IMR-90 (cell line): ENCODE measurements at regions not wholly inside any gene's neighbourhood (a gene's known extent, or its start where the extent isn't known, plus 50 kb on each side); places are given as distances from the start of the nearest gene placed in this dataset.

Experiments
- CEBPB ChIP-seq: IDR thresholded peaks from 2 replicates; pipeline ENCODE4 v1.6.1; 2012; ENCODE audit warnings: low read depth, low read length, improper control_type of control experiment
- CTCF ChIP-seq: conservative IDR thresholded peaks from 2 replicates; pipeline ENCODE4 v1.5.1; 2012; ENCODE audit warnings: mild to moderate bottlenecking, low read depth, low read length, improper control_type of control experiment
- POLR2A ChIP-seq: IDR thresholded peaks from 2 replicates; pipeline ENCODE4 v1.6.1; 2012; ENCODE audit warnings: mild to moderate bottlenecking, low read depth, low read length
- SMC3 ChIP-seq: fragments of 150-350 bp; IDR thresholded peaks from 2 replicates; pipeline ENCODE4 v1.6.1; 2016; ENCODE audit warnings: low read depth, mild to moderate bottlenecking, antibody characterized with exemption, low read length, moderate library complexity

GRCh38 chr4:67134616-67135015 lies 410.7 kb downstream of the CENPC start:
- TF ChIP-seq POLR2A = no peak
- no peak for TF ChIP-seq CEBPB
- TF ChIP-seq CTCF = no peak
- no peak for TF ChIP-seq SMC3
